ENCODE measurements at regions not wholly inside any gene's neighbourhood (a gene's known extent, or its start where the extent isn't known, plus 50 kb on each side); places are given as distances from the start of the nearest gene placed in this dataset.

DNA sequence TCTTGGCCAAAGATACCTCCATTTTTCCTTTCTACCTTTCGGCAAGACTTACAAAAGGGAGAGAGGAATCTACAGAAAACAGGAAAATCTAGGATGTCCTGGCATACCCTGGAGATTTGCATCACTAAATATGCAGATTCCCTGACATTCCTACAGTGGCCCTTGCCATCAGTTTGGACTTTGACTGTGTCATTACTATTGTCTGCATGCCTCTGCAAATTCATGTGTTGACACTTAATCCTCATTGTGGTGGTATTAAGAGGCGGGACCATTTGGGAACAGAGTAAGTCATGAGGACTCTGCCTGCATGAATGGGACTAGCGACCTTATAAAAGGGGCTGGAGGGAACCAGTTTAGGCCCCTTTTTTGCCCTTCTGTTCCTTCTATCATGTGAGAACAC lies 50.5 kb upstream of the DTNBP1 start (continued):
- TF ChIP-seq, protein P1, sequence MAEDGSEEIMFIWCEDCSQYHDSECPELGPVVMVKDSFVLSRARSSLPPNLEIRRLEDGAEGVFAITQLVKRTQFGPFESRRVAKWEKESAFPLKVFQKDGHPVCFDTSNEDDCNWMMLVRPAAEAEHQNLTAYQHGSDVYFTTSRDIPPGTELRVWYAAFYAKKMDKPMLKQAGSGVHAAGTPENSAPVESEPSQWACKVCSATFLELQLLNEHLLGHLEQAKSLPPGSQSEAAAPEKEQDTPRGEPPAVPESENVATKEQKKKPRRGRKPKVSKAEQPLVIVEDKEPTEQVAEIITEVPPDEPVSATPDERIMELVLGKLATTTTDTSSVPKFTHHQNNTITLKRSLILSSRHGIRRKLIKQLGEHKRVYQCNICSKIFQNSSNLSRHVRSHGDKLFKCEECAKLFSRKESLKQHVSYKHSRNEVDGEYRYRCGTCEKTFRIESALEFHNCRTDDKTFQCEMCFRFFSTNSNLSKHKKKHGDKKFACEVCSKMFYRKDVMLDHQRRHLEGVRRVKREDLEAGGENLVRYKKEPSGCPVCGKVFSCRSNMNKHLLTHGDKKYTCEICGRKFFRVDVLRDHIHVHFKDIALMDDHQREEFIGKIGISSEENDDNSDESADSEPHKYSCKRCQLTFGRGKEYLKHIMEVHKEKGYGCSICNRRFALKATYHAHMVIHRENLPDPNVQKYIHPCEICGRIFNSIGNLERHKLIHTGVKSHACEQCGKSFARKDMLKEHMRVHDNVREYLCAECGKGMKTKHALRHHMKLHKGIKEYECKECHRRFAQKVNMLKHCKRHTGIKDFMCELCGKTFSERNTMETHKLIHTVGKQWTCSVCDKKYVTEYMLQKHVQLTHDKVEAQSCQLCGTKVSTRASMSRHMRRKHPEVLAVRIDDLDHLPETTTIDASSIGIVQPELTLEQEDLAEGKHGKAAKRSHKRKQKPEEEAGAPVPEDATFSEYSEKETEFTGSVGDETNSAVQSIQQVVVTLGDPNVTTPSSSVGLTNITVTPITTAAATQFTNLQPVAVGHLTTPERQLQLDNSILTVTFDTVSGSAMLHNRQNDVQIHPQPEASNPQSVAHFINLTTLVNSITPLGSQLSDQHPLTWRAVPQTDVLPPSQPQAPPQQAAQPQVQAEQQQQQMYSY (CRISPR knock-in tag; IDR thresholded peaks at IDR 0.05) = no peak
- TF ChIP-seq ETV6 (conservative IDR thresholded peaks at IDR 0.05 in 1 of 2, IDR thresholded peaks at IDR 0.05 in 1 of 2; ENCODE audit: borderline replicate concordance in 1 of 2, low read depth in 1 of 2) = no peak
- TF ChIP-seq, protein P2, sequence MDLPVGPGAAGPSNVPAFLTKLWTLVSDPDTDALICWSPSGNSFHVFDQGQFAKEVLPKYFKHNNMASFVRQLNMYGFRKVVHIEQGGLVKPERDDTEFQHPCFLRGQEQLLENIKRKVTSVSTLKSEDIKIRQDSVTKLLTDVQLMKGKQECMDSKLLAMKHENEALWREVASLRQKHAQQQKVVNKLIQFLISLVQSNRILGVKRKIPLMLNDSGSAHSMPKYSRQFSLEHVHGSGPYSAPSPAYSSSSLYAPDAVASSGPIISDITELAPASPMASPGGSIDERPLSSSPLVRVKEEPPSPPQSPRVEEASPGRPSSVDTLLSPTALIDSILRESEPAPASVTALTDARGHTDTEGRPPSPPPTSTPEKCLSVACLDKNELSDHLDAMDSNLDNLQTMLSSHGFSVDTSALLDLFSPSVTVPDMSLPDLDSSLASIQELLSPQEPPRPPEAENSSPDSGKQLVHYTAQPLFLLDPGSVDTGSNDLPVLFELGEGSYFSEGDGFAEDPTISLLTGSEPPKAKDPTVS (IDR thresholded peaks at IDR 0.05; ENCODE audit: low read depth, low read length) = no peak
- TF ChIP-seq, protein P3, sequence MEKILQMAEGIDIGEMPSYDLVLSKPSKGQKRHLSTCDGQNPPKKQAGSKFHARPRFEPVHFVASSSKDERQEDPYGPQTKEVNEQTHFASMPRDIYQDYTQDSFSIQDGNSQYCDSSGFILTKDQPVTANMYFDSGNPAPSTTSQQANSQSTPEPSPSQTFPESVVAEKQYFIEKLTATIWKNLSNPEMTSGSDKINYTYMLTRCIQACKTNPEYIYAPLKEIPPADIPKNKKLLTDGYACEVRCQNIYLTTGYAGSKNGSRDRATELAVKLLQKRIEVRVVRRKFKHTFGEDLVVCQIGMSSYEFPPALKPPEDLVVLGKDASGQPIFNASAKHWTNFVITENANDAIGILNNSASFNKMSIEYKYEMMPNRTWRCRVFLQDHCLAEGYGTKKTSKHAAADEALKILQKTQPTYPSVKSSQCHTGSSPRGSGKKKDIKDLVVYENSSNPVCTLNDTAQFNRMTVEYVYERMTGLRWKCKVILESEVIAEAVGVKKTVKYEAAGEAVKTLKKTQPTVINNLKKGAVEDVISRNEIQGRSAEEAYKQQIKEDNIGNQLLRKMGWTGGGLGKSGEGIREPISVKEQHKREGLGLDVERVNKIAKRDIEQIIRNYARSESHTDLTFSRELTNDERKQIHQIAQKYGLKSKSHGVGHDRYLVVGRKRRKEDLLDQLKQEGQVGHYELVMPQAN (conservative IDR thresholded peaks at IDR 0.05) = no peak
- no peak for TF ChIP-seq SP1 (IDR thresholded peaks at IDR 0.05; ENCODE audit: low read depth, low read length)
- no peak for TF ChIP-seq ZZZ3 (IDR thresholded peaks at IDR 0.05; ENCODE audit: control insufficient read depth, insufficient read length, low read depth)

All from GM12878 (cell line).